HS-27A (cell line): ENCODE measurements at regions not wholly inside any gene's neighbourhood (a gene's known extent, or its start where the extent isn't known, plus 50 kb on each side); places are given as distances from the start of the nearest gene placed in this dataset.
"Not testable (repeated sequence)": the region's sequence is repeated elsewhere in the genome, so short reads cannot be mapped to it uniquely, and the experiment has no call there.

Experiments used
- DNase-seq: peaks from one replicate; pipeline ENCODE4 v3.0.0-alpha.2; 2012; ENCODE audit warnings: low read depth, missing footprints

- no peak for DNase-seq
Measured at GRCh38 chr10:64320448-64320847, 799.2 kb downstream of the REEP3 start.

DNA sequence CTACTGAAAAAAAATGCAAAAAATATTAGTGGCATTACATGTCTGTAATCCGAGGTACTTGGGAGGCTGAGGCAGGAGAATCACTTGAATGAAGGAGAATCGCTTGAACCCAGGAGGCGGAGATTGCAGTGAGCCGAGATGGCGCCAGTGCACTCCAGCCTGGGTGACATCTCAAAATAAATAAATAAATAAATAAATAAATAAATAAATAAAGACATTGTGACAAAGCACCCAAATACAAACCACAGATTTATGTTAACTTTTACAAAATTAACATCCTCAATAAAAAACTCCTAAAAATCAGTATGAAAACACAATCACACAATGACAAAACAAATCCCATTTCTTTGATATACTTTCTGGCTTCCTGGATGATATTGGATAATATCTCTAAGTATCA, 808.3 kb downstream of the REEP3 start:
- DNase-seq, result no peak

GRCh38 chr10:64332551-64332950, 811.4 kb downstream of the REEP3 start:
- DNase-seq, result no peak

GRCh38 chr10:64334084-64334483, 812.9 kb downstream of the REEP3 start:
- DNase-seq, result no peak

DNA sequence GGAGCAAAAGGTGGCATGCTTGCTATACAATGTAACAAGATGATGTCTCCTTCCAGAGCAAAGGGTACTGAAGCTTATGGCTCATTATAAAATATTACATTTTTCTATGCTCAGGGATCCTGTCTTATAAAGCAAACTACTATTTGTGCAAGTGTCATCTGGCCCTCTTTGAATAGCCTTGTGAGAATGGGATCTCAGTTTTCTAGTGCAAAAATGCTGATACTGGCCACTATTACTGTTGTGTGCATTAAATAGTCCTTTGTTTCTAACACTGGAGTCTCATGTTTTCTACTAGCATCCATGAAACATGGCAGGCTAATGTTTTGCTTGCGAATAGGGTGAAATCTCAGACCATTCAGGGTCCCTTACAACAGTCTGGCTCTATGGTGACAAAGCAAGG, 823.0 kb downstream of the REEP3 start:
- no peak for DNase-seq

DNA sequence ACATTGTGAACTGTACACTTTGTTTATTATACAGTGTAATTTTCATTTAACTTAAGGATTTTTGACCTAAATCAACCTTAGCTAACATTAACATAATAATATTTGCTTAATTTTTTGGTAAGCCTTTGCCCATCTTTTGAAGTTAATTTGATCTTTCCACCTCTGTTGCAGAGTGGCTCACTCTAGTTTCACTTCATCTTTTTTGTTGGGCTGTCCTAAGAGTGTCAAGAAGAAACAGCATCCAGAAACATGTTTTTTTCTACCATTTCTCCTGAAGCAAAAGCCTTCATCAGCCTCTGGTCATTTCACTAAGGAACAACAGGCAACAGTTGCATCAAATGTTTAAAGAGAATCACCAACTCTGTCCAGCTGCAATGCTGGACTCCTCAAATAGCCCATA, 824.7 kb downstream of the REEP3 start:
- DNase-seq, result no peak

GRCh38 chr10:64346389-64346788, 825.2 kb downstream of the REEP3 start:
- DNase-seq, result no peak

GRCh38 chr10:64350665-64351064, 829.5 kb downstream of the REEP3 start:
- no peak for DNase-seq

- no peak for DNase-seq
Measured at GRCh38 chr10:64358907-64359306, 837.7 kb downstream of the REEP3 start.

DNA sequence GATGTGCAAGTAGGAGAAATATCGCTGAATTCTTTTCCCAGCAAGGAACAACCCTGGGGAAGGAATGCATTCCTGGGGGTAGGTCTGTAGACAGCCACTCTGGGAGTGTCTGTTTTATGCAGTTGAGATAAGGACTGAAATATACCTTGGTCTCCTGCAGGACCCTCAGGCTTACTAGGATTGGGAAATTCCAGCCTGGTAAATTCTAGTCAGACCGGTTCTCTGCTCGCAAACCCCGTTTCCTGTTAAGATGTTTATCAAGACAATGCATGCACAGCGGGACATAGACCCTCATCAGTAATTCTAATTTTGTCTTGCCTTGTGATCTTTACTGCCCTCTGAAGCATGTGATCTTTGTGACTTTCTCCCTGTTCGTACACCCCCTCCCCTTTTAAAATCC, 839.0 kb downstream of the REEP3 start:
- not testable (repeated sequence) for DNase-seq

DNA sequence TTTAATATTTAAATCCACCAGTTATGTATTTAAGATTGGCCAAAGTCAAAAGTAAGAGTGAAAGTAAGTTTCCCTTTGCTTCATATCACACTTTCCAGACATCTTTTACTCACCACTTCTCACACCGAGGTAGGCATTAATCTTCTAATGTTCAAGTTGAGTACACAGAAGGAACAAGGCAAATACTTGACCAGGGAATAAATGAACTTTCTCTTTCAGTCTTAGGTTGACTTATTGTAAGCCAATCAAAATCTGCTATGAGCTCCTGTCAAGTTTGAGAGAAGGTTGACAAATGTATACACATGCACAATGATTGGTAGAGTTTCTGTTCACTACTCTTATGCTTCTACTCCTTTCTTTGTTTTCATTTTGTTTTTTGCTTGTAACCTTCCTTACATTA, 842.5 kb downstream of the REEP3 start:
- no peak for DNase-seq

DNA sequence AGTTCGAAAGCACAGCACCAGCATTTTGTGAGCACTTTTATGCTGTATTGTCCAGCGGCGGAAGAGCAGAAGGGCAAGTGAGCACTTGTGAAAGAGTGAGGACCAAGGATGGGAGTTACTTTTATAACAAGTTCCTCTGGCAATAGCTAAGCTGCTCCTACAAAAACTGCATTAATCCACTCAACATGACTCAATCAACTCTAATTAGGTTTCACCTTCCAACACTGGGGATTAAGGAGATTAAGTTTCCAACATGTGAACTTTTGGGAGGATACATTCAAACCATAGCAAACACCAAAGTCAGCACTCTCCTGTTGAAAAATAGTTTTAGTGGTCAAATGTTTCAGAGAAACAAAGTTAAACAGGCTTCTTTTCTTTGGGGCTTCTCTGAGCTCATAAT, 844.5 kb downstream of the REEP3 start:
- no peak for DNase-seq

DNA sequence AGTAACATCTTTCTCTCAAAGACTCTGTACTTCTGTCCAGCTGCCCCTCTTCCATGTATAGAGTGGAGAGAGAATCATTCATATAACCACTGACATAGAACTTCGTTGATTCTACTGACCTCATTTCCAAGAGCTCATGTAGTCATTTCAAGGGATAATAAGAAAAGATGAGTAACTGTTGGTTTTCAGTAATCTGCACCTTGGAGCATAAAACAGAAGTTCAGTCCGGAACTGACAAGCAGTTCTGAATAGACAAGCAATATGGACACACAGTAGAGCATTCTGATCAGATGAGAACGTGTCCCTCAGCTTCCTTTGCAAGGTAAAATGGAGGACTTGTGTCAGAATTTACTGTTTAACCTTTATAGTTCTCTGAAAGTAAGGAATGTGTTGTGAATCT, 847.1 kb downstream of the REEP3 start:
- no peak for DNase-seq

DNA sequence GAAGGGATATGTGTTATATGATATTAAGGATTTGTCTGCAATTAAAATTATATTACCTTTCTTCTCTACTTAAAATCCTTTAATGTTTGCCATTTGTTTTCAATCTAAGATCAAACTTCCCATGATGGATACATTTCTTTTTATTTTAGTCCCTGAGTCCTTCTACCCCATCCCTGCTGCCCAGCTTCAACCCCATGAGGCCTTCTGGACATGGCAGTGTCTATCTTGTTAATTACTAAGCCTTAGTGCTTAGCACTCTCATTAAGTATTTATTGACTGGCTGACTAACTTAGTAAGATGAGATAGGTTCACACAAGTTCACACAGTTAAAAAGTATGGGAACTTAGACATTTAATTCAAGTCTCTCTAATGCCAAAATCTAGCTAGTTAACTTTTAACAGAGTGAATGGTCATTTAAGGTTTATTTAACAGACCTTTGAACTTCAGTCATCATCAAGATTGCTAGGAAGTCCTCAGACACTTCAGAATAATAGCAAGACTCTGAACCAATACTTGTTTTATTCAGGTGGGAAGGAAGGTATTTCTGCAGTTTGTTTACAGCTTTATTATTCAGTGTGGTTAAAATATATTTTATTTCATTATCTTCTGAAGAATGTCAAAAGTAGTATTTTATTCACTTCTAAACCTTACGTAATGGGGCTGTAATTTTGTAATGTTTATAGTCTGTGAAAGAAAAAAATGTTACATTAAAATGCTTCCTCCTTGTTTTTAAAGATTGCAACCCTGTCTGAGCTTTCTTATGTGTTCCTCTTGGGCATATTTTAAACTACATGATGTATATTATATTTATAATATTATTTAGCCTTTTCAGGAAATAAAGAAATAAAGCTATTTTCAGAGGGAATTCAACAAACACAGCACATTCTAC, 848.9 kb downstream of the REEP3 start:
- no peak for DNase-seq

GRCh38 chr10:64374346-64374745, 853.1 kb downstream of the REEP3 start:
- DNase-seq, result no peak

- no peak for DNase-seq
Measured at GRCh38 chr10:64376167-64376566, 855.0 kb downstream of the REEP3 start.

- no peak for DNase-seq
Measured at GRCh38 chr10:64379898-64380297, 858.7 kb downstream of the REEP3 start.

GRCh38 chr10:64385355-64385754, 864.2 kb downstream of the REEP3 start:
- no peak for DNase-seq

- DNase-seq, result no peak
Measured at GRCh38 chr10:64394744-64395143, 873.5 kb downstream of the REEP3 start.

GRCh38 chr10:64396105-64396708, 875.0 kb downstream of the REEP3 start:
- DNase-seq, result no peak

- DNase-seq, result no peak
Measured at GRCh38 chr10:64397125-64397524, 875.9 kb downstream of the REEP3 start.

DNA sequence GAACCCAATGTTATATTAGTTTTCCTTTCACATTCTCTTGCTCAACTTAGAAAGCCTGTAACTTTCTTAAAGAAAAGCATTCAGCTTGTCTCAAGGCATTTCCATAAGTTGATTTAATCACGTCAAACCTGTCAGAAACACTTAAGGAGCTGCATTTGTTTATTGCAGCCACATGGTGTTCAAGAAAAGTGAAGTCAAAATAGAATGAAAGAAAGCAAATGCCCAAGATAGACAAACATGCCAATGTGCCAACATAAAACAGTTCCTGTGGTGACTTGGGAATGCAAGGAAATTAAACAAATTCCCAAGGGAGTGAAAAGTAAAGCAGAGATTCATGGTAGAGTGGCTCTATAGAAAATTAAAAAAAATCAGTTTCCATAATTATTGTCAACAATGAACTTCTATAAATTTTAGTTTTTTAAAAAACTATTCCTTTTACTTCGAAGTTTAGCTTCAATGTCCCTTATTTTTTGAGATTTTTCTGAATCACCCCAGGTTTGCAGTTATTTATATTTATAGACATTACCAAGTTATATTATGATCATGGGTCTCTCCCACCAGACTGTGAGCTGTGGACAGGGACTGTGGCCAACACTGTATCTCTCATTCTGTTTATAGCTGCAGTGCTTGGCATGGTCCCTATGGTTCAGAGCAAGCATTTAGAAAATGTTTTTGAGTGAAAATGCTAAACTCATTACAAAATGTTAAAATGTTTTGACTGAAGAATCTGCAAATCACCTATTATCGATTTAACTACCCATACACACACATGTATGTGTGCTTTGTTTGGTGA, 887.4 kb downstream of the REEP3 start:
- no peak for DNase-seq

GRCh38 chr10:64409349-64409748, 888.1 kb downstream of the REEP3 start:
- DNase-seq, result no peak
